Uterus (tissue), 3 donors: ENCODE measurements at regions not wholly inside any gene's neighbourhood (a gene's known extent, or its start where the extent isn't known, plus 50 kb on each side); places are given as distances from the start of the nearest gene placed in this dataset.

Source experiments
- DNase-seq, 2 donors: peaks; one replicate each; pipeline ENCODE4 v3.0.0-alpha.2; 2019 to 2020
- H3K27ac ChIP-seq, 2 donors: fragments of 200-600 bp; sonication (generic); 1 replicate in 1 of 2; 2 replicates in 1 of 2; pipeline ENCODE4 v1.5.1; 2016 to 2018
- H3K27me3 ChIP-seq, 2 donors: fragments of 200-600 bp; sonication (generic); one replicate each; pipeline ENCODE4 v1.5.1; 2018 to 2019; ENCODE audit warnings: control low read depth in 1 of 2
- H3K36me3 ChIP-seq, 2 donors: fragments of 200-600 bp; sonication (generic); one replicate each; pipeline ENCODE4 v1.5.1; 2019; ENCODE audit warnings: control low read depth in 1 of 2
- H3K4me1 ChIP-seq, 2 donors: fragments of 200-600 bp; sonication (generic); one replicate each; pipeline ENCODE4 v1.5.1; 2018 to 2019; ENCODE audit warnings: control low read depth in 1 of 2
- H3K4me3 ChIP-seq, 2 donors: fragments of 200-600 bp; sonication (generic); 1 replicate in 1 of 2; 2 replicates in 1 of 2; pipeline ENCODE4 v1.5.1; 2018 to 2019; ENCODE audit warnings: mild to moderate bottlenecking in 1 of 2
- H3K9me3 ChIP-seq, 2 donors: fragments of 200-600 bp; sonication (generic); one replicate each; pipeline ENCODE4 v1.5.1; 2019; ENCODE audit warnings: control low read depth in 1 of 2
- CTCF ChIP-seq, 4 experiments: fragments of 200-600 bp in 2 of 4; fragments of 450-650 bp in 2 of 4; sonication (generic) in 2 of 4; IDR thresholded peaks; one replicate each; pipeline ENCODE4 v1.5.1; 2016 to 2019; ENCODE audit warnings: antibody characterized with exemption in 4 of 4, mild to moderate bottlenecking in 2 of 4, moderate library complexity in 1 of 4
- POLR2A ChIP-seq, 2 donors: fragments of 450-650 bp; IDR thresholded peaks; one replicate each; pipeline ENCODE4 v1.6.1; 2016; ENCODE audit warnings: antibody characterized with exemption in 2 of 2, mild to moderate bottlenecking in 1 of 2, moderate library complexity in 1 of 2
- intact Hi-C: fragments of 100-400 bp; cut with DNase I; formaldehyde crosslinking; loops from one replicate; pipeline ENCODE4 v1.15.1; 2023; ENCODE audit warnings: low total_unique reads
- donor health status: DM: yes; HTN: yes; CAD: no.

DNA sequence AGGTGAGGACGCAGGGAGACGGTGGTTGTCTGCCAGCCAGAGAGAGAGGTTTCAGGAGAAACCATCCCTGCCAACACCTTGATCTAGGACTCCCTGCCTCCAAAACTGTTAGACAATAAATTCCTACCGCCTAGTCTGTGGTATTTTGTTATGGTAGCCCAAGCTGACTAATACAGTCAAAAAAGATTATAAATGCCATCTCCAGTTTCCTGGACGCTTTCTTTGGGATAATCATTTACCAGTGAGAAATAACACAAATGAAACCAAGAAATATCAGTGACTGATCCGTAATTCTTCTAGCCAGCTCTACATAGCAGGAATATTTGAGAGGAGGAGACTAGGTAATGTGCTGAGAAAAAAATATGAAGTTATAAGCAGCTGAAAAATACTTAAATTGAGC, 707.8 kb upstream of the LMCD1 start:
- Histone ChIP-seq H3K36me3 (no peaks in the 10 kb centered on the region), H3K9me3 (no peaks in the 10 kb centered on the region), H3K4me3 (no peak overlapping the region), H3K27me3 (no peaks in the 10 kb centered on the region), H3K27ac (no peak overlapping the region), H3K4me1 (no peaks in the 10 kb centered on the region)
- TF ChIP-seq POLR2A (IDR thresholded peaks at IDR 0.05): no peak
- no peak for DNase-seq
- intact Hi-C loops: no loop called here

DNA sequence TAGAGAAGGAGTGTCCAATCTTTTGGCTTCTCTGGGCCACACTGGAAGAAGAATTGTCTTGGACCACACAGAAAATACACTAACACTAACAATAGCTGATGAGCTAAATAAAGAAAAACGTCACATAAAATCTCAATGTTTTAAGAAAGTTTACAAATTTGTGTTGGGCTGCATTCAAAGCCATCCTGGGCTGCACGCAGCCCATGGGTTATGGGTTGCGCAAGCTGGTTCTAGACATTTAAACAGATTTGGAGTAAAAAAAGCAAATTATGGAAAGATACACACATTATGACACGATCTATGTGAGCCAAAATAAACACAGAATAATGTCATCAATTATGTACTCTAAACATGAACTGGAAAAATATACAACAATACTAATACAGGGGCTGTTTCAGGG, 703.3 kb upstream of the LMCD1 start:
- Histone ChIP-seq H3K4me1 (no peaks in the 10 kb centered on the region), H3K27me3 (no peaks in the 10 kb centered on the region), H3K4me3 (no peak overlapping the region), H3K36me3 (no peaks in the 10 kb centered on the region), H3K27ac (no peak overlapping the region), H3K9me3 (no peaks in the 10 kb centered on the region)
- no peak for DNase-seq
- intact Hi-C loops: no loop called here
- TF ChIP-seq CTCF (IDR thresholded peaks at IDR 0.05): no peak
- no peak for TF ChIP-seq POLR2A (IDR thresholded peaks at IDR 0.05)

DNA sequence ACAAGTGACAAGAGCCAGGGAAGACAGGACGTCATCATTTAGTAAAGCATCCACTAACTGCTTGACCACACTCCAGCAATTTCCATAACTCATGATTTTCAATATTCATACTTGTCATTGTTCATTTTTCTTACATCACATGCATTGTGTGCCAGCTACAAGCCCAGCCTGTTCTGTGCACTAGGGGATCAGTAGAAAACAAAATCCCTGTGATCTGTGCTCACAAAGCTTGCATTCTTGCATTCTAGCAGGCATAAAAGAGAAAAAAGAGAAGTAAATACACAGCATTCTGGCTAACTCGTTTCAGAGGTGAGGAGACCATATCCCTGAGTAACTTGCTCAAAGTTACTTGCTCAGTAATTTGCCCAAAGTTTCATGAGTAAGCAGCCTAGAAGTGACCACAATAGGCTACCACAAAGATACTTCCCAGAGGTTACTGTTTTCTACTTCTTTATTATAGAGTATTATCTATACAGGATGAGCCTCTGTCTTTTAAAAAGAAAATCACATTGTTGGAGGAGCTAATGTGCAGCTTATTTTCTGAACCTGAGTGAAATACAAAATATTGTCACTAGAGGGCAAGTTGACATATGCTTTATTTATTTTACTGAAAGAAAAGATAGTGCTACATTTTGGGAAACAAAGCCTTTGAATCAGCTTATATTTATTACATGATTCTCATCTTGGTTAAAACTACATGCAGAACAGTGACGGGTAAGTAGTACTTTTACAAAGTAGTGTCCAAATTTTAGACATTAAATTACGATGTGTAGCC, 701.4 kb upstream of the LMCD1 start:
- H3K36me3 ChIP-seq: no peaks in the 10 kb centered on the region
- H3K4me3 ChIP-seq: no peak overlapping the region
- H3K27ac ChIP-seq: no peak overlapping the region
- H3K9me3 ChIP-seq: no peaks in the 10 kb centered on the region
- no peaks in the 10 kb centered on the region for H3K27me3 ChIP-seq
- TF ChIP-seq POLR2A (IDR thresholded peaks at IDR 0.05) (no peak), CTCF (IDR thresholded peaks at IDR 0.05) (no peak)
- intact Hi-C loops: no loop called here
- no peak for DNase-seq
- no peaks in the 10 kb centered on the region for H3K4me1 ChIP-seq

DNA sequence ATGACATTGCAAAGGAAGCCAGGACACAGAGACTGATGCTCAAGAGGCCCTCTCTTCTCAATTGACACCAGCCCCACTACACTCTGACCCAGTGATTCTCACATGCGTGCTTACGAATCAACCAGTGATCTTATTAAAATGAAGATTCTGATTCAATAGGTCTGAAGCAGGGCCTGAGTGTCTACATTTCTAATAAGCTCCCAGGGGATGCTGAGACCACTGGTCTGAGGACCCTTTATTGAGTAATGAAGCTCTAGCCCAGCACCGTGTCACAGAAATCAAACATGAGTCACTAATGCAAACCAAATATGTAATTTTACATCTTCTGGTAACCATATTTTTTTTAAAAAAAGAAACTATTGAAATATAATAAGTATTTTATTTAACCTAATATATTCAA, 689.1 kb upstream of the LMCD1 start:
- Histone ChIP-seq H3K9me3 (no peaks in the 10 kb centered on the region), H3K27me3 (no peaks in the 10 kb centered on the region), H3K4me3 (no peak overlapping the region), H3K4me1 (no peaks in the 10 kb centered on the region), H3K27ac (no peak overlapping the region), H3K36me3 (no peaks in the 10 kb centered on the region)
- intact Hi-C loops: no loop called here
- no peak for DNase-seq
- TF ChIP-seq CTCF (IDR thresholded peaks at IDR 0.05) (no peak), POLR2A (IDR thresholded peaks at IDR 0.05) (no peak)

DNA sequence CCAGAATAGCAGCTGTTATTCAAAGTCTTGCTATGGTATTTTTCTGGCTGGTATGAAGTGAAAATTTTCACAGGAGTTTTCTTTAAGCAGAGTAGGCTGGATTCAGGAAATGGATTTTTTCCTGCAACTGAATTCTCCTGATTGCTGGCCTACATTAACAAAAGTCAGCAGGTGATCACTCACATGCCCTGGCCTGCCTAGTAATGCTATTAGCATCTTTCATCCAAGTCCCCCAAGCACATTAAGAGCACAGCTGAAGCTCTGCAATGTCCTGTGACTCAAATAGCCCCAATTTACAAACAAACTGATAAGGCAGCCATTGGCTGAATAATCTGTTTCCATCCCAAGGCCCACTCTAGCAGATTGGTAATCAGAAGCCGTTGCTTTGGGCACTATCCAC, 688.3 kb upstream of the LMCD1 start:
- H3K9me3 ChIP-seq: no peaks in the 10 kb centered on the region
- TF ChIP-seq CTCF (IDR thresholded peaks at IDR 0.05) (no peak), POLR2A (IDR thresholded peaks at IDR 0.05) (no peak)
- H3K4me1 ChIP-seq: no peaks in the 10 kb centered on the region
- no peaks in the 10 kb centered on the region for H3K36me3 ChIP-seq
- no peak overlapping the region for H3K4me3 ChIP-seq
- no peak for DNase-seq
- no peak overlapping the region for H3K27ac ChIP-seq
- H3K27me3 ChIP-seq: no peaks in the 10 kb centered on the region
- intact Hi-C loops: no loop called here

GRCh38 chr3:7817239-7817638, 684.4 kb upstream of the LMCD1 start:
- no peak for DNase-seq
- intact Hi-C loops: no loop called here
- H3K4me1 ChIP-seq: no peaks in the 10 kb centered on the region
- no peak overlapping the region for H3K4me3 ChIP-seq
- H3K27me3 ChIP-seq: no peaks in the 10 kb centered on the region
- no peaks in the 10 kb centered on the region for H3K36me3 ChIP-seq
- H3K9me3 ChIP-seq: peaks cover 0 to 6% of the 10 kb centered on the region in 2 donors
- TF ChIP-seq POLR2A (IDR thresholded peaks at IDR 0.05): no peak
- TF ChIP-seq CTCF (IDR thresholded peaks at IDR 0.05): no peak
- H3K27ac ChIP-seq: no peak overlapping the region
